ENCODE measurements at regions not wholly inside any gene's neighbourhood (a gene's known extent, or its start where the extent isn't known, plus 50 kb on each side); places are given as distances from the start of the nearest gene placed in this dataset.

- TF ChIP-seq CTCF (optimal IDR thresholded peaks at IDR 0.05 in 1 of 3, IDR thresholded peaks at IDR 0.05 in 1 of 3, conservative IDR thresholded peaks at IDR 0.05 in 1 of 3; ENCODE audit: extremely low read depth in 1 of 3, insufficient read depth in 2 of 3, low read length in 3 of 3) (no peak), EZH2 (IDR thresholded peaks at IDR 0.05; ENCODE audit: low read length) (no peak)
These were observed 197.2 kb upstream of the PAPPA start for GRCh38 chr9:115956371-115956770.
